BE2C (cell line): ENCODE measurements at regions not wholly inside any gene's neighbourhood (a gene's known extent, or its start where the extent isn't known, plus 50 kb on each side); places are given as distances from the start of the nearest gene placed in this dataset.
"Not testable (repeated sequence)": the region's sequence is repeated elsewhere in the genome, so short reads cannot be mapped to it uniquely, and the experiment has no call there.

Experiments
- DNase-seq: peaks from one replicate; pipeline ENCODE4 v3.0.0-alpha.2; 2020
- H3K27me3 ChIP-seq: fragments of 250-450 bp; sonication (Bioruptor Pico); 2 replicates; pipeline ENCODE4 v1.5.1; 2020; ENCODE audit warnings: mild to moderate bottlenecking
- H3K36me3 ChIP-seq: fragments of 250-450 bp; sonication (Bioruptor Pico); 2 replicates; pipeline ENCODE4 v1.5.1; 2020; ENCODE audit warnings: mild to moderate bottlenecking
- H3K4me1 ChIP-seq: fragments of 250-450 bp; sonication (Bioruptor Pico); 2 replicates; pipeline ENCODE4 v1.5.1; 2020
- H3K4me3 ChIP-seq: 2 replicates; pipeline ENCODE4 v1.5.1; 2011; ENCODE audit warnings: low read depth, low read length
- H3K9me3 ChIP-seq: fragments of 250-450 bp; sonication (Bioruptor Pico); 2 replicates; pipeline ENCODE4 v1.5.1; 2020
- CTCF ChIP-seq: IDR thresholded peaks from 2 replicates; pipeline ENCODE4 v1.5.1; 2012; ENCODE audit warnings: mild to moderate bottlenecking, low read depth, low read length

DNA sequence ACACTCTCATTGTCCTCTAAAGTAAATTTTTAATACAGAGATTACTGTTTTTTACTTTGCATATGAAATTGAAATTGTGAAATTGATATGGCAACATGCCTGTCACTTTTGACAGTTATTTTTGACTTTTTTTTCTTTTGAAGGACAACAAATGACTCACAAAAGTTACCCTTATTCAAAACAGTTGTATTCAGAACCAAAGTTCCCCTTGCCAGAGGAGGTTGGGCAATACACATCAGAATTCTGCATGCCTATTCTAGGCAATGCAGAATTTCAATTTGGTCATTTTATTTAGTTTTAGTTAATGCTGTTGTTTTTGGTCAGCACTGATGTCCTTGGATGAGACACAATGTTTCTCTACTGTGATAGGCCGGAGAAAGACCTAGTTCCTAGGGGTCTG is 299.1 kb upstream of the PRR16 start:
- no peak overlapping the region for H3K4me3 ChIP-seq
- no peak for TF ChIP-seq CTCF
- no peaks in the 10 kb centered on the region for H3K27me3 ChIP-seq
- DNase-seq, result no peak
- H3K4me1 ChIP-seq, result no peaks in the 10 kb centered on the region; the same call in none of the 2 replicates
- H3K9me3 ChIP-seq, result no peaks in the 10 kb centered on the region
- H3K36me3 ChIP-seq, result no peaks in the 10 kb centered on the region

DNA sequence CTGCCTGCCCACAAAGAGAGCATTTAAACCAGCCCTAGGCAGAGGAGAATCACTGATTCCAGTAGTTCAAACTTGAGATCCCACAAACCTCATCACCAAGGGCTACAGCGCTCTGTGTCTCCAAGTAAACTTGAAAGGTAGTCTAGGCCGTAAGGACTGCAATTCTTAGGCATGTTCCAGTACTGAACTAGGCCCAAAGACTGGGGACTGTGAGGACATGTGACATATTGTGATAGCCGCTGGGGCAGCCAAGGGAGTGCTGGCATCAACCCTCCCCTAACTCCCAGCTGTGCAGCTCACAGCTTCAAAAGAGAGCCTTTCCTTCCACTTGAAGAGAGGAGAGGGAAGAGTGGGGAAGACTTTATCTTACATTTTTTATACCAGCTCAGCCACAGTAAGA is 291.0 kb upstream of the PRR16 start:
- no peak for DNase-seq
- Histone ChIP-seq H3K4me3 (no peak overlapping the region), H3K36me3 (no peaks in the 10 kb centered on the region), H3K4me1 (no peaks in the 10 kb centered on the region), H3K27me3 (no peaks in the 10 kb centered on the region), H3K9me3 (no peaks in the 10 kb centered on the region)
- no peak for TF ChIP-seq CTCF

- Histone ChIP-seq H3K4me3 (no peak overlapping the region), H3K27me3 (no peaks in the 10 kb centered on the region), H3K4me1 (no peaks in the 10 kb centered on the region), H3K9me3 (no peaks in the 10 kb centered on the region), H3K36me3 (no peaks in the 10 kb centered on the region)
- no peak for TF ChIP-seq CTCF
- DNase-seq, result no peak
These were observed 290.0 kb upstream of the PRR16 start for GRCh38 chr5:120174089-120174488.

DNA sequence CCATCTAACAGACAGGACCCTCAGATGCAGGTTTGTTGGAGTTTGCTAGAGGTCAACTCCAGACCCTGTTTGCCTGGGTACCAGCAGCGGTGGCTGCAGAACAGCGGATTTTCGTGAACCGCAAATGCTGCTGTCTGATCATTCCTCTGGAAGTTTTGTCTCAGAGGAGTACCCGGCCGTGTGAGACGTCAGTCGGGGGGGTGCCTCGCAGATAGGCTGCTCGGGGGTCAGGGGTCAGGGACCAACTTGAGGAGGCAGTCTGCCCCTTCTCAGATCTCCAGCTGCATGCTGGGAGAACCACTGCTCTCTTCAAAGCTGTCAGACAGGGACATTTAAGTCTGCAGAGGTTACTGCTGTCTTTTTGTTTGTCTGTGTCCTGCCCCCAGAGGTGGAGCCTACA is 282.9 kb upstream of the PRR16 start:
- not testable (repeated sequence) for H3K9me3 ChIP-seq

DNA sequence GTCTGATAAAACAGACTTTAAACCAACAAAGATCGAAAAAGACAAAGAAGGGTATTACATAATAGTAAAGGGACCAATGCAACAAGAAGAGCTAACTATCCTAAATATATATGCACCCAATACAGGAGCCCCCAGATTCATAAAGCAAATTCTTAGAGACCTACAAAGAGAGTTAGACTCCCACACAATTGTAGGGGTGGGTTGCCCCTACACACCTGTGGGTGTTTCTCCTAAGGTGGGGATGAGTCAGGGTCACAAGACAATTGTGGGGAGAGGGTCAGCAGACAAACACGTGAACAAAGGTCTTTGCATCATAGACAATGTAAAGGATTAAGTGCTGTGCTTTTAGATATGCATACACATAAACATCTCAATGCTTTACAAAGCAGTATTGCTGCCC is 269.4 kb upstream of the PRR16 start:
- H3K4me3 ChIP-seq, H3K9me3 ChIP-seq, H3K36me3 ChIP-seq, H3K27me3 ChIP-seq, DNase-seq, H3K4me1 ChIP-seq: not testable (repeated sequence)

More for the DNA sequence above, 282.9 kb upstream of the PRR16 start:
- H3K4me1 ChIP-seq, H3K27me3 ChIP-seq, H3K4me3 ChIP-seq, H3K36me3 ChIP-seq, DNase-seq: not testable (repeated sequence)

DNA sequence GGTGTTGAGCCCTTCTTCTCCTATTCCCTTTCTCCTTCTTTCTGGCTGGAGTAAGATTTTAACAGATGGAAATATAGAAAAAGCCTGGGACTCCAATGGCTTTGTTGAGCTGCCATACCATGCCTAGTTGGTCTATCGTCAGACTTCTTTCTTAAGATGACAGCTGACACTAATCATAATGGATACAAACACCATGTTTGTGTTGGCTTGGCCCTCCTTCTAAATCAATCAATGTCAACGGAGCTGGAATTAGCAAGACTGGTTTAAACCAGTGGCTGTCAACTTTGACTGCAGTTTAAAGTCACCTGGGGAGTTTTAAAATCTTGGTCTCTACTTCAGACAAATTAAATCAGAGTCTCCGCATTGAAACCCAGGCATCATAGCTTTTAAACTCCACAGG is 264.5 kb upstream of the PRR16 start:
- H3K36me3 ChIP-seq, result no peaks in the 10 kb centered on the region
- no peaks in the 10 kb centered on the region for H3K27me3 ChIP-seq
- no peak for DNase-seq
- H3K9me3 ChIP-seq, result no peaks in the 10 kb centered on the region
- H3K4me3 ChIP-seq, result no peak overlapping the region
- no peaks in the 10 kb centered on the region for H3K4me1 ChIP-seq
- TF ChIP-seq CTCF, result no peak

DNA sequence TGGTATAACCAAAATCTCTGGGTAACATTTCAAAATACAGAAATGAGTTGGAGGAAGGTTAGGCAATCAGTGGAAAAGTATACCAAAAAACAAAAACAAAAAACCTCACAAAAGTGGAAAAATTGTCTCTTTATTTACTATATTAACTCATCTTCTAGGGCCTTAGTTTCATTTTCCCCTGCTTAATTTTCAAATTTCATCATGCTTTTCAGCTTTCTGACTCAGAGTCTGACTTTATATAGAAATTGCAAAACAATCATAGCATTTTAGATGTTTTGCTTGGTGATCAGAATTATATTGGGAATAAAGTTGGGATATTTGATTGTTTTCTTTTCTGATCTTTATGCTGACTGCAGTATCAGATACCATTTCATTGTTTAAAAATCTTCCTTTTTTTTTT is 257.0 kb upstream of the PRR16 start:
- no peaks in the 10 kb centered on the region for H3K4me1 ChIP-seq
- no peak overlapping the region for H3K4me3 ChIP-seq
- no peak for TF ChIP-seq CTCF
- no peaks in the 10 kb centered on the region for H3K36me3 ChIP-seq
- no peak for DNase-seq
- no peaks in the 10 kb centered on the region for H3K27me3 ChIP-seq
- H3K9me3 ChIP-seq, result no peaks in the 10 kb centered on the region
